PC-9 (cell line): ENCODE measurements at regions not wholly inside any gene's neighbourhood (a gene's known extent, or its start where the extent isn't known, plus 50 kb on each side); places are given as distances from the start of the nearest gene placed in this dataset.

Experiments used
- BruUV-seq: library from RNA; stranded (reverse); fragments of 400-500 nt; replicated peaks from 2 replicates; lab custom pipeline; 2021; lab: Mats Ljungman, UMichigan
- CTCF ChIA-PET: fragments of 300-600 bp; sonication (Branson Sonifier 250); formaldehyde crosslinking; loops from one replicate; lab custom pipeline; 2022; ENCODE audit warnings: antibody characterized with exemption; lab: Charles Lee
- POLR2A ChIA-PET: fragments of 300-600 bp; sonication (Branson Sonifier 250); formaldehyde crosslinking; loops from one replicate; lab custom pipeline; 2022; ENCODE audit warnings: antibody characterized with exemption; ENCODE audit not compliant: unreplicated experiment; lab: Charles Lee
- DNase-seq, 2 experiments: peaks; one replicate each; pipeline versions ENCODE4 v3.0.0 to v3.0.0-alpha.2; 2015 to 2022; ENCODE audit warnings: mixed read lengths in 1 of 2
- H2AFZ ChIP-seq: fragments of 200-600 bp; sonication (generic); 2 replicates; pipeline ENCODE4 v1.8.1; 2017; ENCODE audit warnings: antibody characterized with exemption
- H3F3A ChIP-seq: fragments of 200-600 bp; sonication (generic); 2 replicates; pipeline ENCODE4 v1.8.1; 2017; ENCODE audit warnings: antibody characterized with exemption, mild to moderate bottlenecking, low read depth; ENCODE audit not compliant: insufficient read depth
- H3K27ac ChIP-seq: fragments of 200-600 bp; sonication (generic); 2 replicates; pipeline ENCODE4 v1.6.1; 2016; ENCODE audit warnings: mixed run types
- H3K27me3 ChIP-seq: fragments of 200-600 bp; sonication (generic); 2 replicates; pipeline ENCODE4 v1.6.1; 2016; ENCODE audit warnings: low read depth, mixed run types; ENCODE audit not compliant: insufficient read depth
- H3K36me3 ChIP-seq: fragments of 200-600 bp; sonication (generic); 2 replicates; pipeline ENCODE4 v1.6.1; 2016; ENCODE audit warnings: low read depth, mixed run types
- H3K4me1 ChIP-seq: fragments of 200-600 bp; sonication (generic); replicated peaks from 2 replicates; pipeline ENCODE4 v1.6.1; 2016; ENCODE audit warnings: mixed run types; ENCODE audit not compliant: insufficient read depth
- H3K4me2 ChIP-seq: fragments of 200-600 bp; sonication (generic); 2 replicates; pipeline ENCODE4 v1.6.1; 2017; ENCODE audit warnings: mixed run types
- H3K4me3 ChIP-seq: fragments of 200-600 bp; sonication (generic); 2 replicates; pipeline ENCODE4 v1.6.1; 2016; ENCODE audit warnings: mixed run types
- H3K79me2 ChIP-seq: fragments of 200-600 bp; sonication (generic); 2 replicates; pipeline ENCODE4 v1.6.1; 2017; ENCODE audit warnings: low read depth, mixed run types
- H3K9me2 ChIP-seq: fragments of 200-600 bp; sonication (generic); 2 replicates; pipeline ENCODE4 v1.8.1; 2017; ENCODE audit warnings: mild to moderate bottlenecking; ENCODE audit not compliant: insufficient read depth
- H3K9me3 ChIP-seq: fragments of 200-600 bp; sonication (generic); 2 replicates; pipeline ENCODE4 v1.8.1; 2016; ENCODE audit warnings: low read depth; ENCODE audit not compliant: insufficient read depth
- H4K20me1 ChIP-seq: fragments of 200-600 bp; sonication (generic); 2 replicates; pipeline ENCODE4 v1.8.1; 2017; ENCODE audit not compliant: insufficient read depth
- EZH2 ChIP-seq: fragments of 200-600 bp; sonication (generic); IDR thresholded peaks from 2 replicates; pipeline ENCODE4 v1.8.0; 2017; ENCODE audit warnings: antibody characterized with exemption, low read depth
- intact Hi-C: fragments of 100-400 bp; cut with micrococcal nuclease; formaldehyde crosslinking; loops from one replicate; pipeline ENCODE4 v1.10.0; 2022; ENCODE audit not compliant: unreplicated experiment
- TF ChIP-seq, protein P1 (sequence below): fragments of 200-600 bp; sonication (generic); conservative IDR thresholded peaks from 2 replicates; pipeline ENCODE4 v1.6.1; 2017; ENCODE audit warnings: mixed run types, antibody characterized with exemption, mild to moderate bottlenecking, moderate library complexity

DNA sequence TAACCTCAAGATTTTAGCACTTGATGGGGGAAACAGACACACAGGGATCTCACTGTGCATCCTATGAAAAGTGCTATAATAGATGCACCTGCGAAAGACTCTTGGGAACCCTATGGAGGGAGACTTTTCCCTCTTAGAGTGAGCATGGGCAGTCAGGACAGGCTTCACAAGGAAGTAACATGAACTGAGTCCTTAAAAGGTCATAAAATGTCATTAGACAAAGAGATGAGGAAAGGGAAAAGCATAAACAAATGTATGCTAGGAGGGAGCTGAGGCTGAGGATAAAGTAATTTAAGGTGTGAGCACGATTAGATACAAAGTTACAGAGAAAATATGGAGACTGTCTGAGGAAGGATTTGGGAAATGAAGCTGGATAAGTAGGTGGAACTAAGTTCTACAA is 60.6 kb upstream of the MIER3 start:
- POLR2A ChIA-PET, result no interaction called here
- no peaks in the 10 kb centered on the region for H3K79me2 ChIP-seq
- no peaks in the 10 kb centered on the region for H3K36me3 ChIP-seq
- TF ChIP-seq, protein P1, sequence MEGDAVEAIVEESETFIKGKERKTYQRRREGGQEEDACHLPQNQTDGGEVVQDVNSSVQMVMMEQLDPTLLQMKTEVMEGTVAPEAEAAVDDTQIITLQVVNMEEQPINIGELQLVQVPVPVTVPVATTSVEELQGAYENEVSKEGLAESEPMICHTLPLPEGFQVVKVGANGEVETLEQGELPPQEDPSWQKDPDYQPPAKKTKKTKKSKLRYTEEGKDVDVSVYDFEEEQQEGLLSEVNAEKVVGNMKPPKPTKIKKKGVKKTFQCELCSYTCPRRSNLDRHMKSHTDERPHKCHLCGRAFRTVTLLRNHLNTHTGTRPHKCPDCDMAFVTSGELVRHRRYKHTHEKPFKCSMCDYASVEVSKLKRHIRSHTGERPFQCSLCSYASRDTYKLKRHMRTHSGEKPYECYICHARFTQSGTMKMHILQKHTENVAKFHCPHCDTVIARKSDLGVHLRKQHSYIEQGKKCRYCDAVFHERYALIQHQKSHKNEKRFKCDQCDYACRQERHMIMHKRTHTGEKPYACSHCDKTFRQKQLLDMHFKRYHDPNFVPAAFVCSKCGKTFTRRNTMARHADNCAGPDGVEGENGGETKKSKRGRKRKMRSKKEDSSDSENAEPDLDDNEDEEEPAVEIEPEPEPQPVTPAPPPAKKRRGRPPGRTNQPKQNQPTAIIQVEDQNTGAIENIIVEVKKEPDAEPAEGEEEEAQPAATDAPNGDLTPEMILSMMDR, result no peak
- no peak for TF ChIP-seq EZH2
- no peak overlapping the region for H3K27ac ChIP-seq
- H3K4me3 ChIP-seq, result no peak overlapping the region
- CTCF ChIA-PET, result no interaction called here
- H3K9me2 ChIP-seq, result no peaks in the 10 kb centered on the region
- no peaks in the 10 kb centered on the region for H4K20me1 ChIP-seq
- H3F3A ChIP-seq, result no peaks in the 10 kb centered on the region
- H3K27me3 ChIP-seq, result no peaks in the 10 kb centered on the region
- no peak for DNase-seq
- no TSS peak for BruUV-seq
- H2AFZ ChIP-seq, result no peak overlapping the region
- intact Hi-C loops, result no loop called here
- H3K4me1 ChIP-seq, result no peaks in the 10 kb centered on the region
- no peak overlapping the region for H3K4me2 ChIP-seq
- no peaks in the 10 kb centered on the region for H3K9me3 ChIP-seq

DNA sequence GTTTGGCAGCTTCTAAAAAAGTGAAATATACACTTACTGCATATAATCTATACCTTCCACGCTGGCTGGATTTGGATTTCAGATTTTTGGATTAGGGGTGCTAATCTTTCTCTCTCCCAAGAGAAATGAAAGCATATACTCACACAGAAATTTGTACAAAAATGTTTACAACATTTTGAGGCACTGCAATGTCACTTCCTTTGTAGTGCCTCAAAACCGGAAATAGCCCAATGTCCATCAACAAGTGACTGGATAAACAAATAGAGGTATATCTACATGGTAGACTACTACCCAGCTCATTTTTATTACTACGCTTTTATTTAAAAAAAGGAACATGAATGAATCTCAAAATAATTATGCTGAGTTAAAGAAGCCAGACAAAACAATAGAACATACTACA is 74.0 kb upstream of the MIER3 start:
- Histone ChIP-seq H3K36me3 (no peaks in the 10 kb centered on the region), H3K27ac (no peak overlapping the region), H3F3A (0 out of 2 replicates have a peak, but pooled peaks cover 4% of the 10 kb centered on the region), H3K9me3 (no peaks in the 10 kb centered on the region), H3K9me2 (no peaks in the 10 kb centered on the region), H3K4me2 (no peak overlapping the region), H3K79me2 (no peaks in the 10 kb centered on the region), H3K27me3 (no peaks in the 10 kb centered on the region), H3K4me3 (no peak overlapping the region), H2AFZ (no peak overlapping the region), H3K4me1 (no peaks in the 10 kb centered on the region), H4K20me1 (no peaks in the 10 kb centered on the region)
- TF ChIP-seq, protein P1, result no peak
- TF ChIP-seq EZH2, result no peak
- POLR2A ChIA-PET, result no interaction called here
- CTCF ChIA-PET, result no interaction called here
- no peak for DNase-seq
- intact Hi-C loops, result no loop called here
- no TSS peak for BruUV-seq

DNA sequence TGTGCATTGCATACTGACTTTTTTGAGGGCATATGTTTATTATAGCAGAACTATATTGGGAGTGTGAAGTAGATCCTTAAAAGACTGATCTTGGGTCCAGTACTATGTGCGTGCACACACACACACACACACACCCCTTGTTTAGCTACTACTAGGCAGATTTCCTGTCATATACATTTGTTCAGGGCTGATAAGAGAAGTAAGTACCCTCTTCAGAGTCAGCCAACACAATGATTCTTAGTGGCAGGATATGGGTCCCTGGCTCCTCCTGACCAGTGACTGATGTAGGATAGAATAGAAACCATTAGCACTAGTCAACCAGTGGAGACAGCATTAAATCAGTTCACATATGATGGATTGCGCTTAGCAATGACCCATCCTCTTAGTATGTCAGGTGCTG is 76.2 kb upstream of the MIER3 start:
- CTCF ChIA-PET, result no interaction called here
- H3K9me2 ChIP-seq, result no peaks in the 10 kb centered on the region
- no peaks in the 10 kb centered on the region for H3K79me2 ChIP-seq
- TF ChIP-seq EZH2, result no peak
- TF ChIP-seq, protein P1, result no peak
- H3K27me3 ChIP-seq, result no peaks in the 10 kb centered on the region
- H3F3A ChIP-seq, result peaks cover 23% of the 10 kb centered on the region
- no peaks in the 10 kb centered on the region for H4K20me1 ChIP-seq
- intact Hi-C loops, result no loop called here
- DNase-seq, result no peak
- no peaks in the 10 kb centered on the region for H3K36me3 ChIP-seq
- no peak overlapping the region for H3K4me3 ChIP-seq
- H3K27ac ChIP-seq, result no peak overlapping the region
- peaks cover 21% of the 10 kb centered on the region for H3K4me1 ChIP-seq
- no peak overlapping the region for H2AFZ ChIP-seq
- POLR2A ChIA-PET, result no interaction called here
- H3K4me2 ChIP-seq, result no peak overlapping the region
- BruUV-seq, result no TSS peak
- H3K9me3 ChIP-seq, result no peaks in the 10 kb centered on the region
